DND-41 (cell line): ENCODE measurements at regions not wholly inside any gene's neighbourhood (a gene's known extent, or its start where the extent isn't known, plus 50 kb on each side); places are given as distances from the start of the nearest gene placed in this dataset.

Experiments used
- ATAC-seq: fragments of 200-7000 bp; cut with Tn5 transposase; 3 replicates; pipeline ENCODE4 v1.9.1; 2021; ENCODE audit warnings: low read depth; ENCODE audit not compliant: insufficient read depth
- DNase-seq: peaks from one replicate; pipeline ENCODE4 v3.0.0-alpha.2; 2020
- H2AFZ ChIP-seq: 2 replicates; pipeline ENCODE4 v1.6.0; 2012; ENCODE audit warnings: low read depth, low read length
- H3K27ac ChIP-seq: 2 replicates; pipeline ENCODE4 v1.5.1; 2012; ENCODE audit warnings: low read length, inconsistent platforms
- H3K27me3 ChIP-seq: fragments of 200-600 bp; sonication (generic); 2 replicates; pipeline ENCODE4 v1.6.0; 2012; ENCODE audit warnings: low read length, mild to moderate bottlenecking, inconsistent platforms; ENCODE audit not compliant: insufficient read depth, poor library complexity
- H3K36me3 ChIP-seq: 2 replicates; pipeline ENCODE4 v1.5.1; 2012; ENCODE audit warnings: low read length, inconsistent platforms; ENCODE audit not compliant: insufficient read depth
- H3K4me1 ChIP-seq: 2 replicates; pipeline ENCODE4 v1.5.1; 2012; ENCODE audit warnings: mild to moderate bottlenecking, low read length; ENCODE audit not compliant: insufficient read depth
- H3K4me2 ChIP-seq: 2 replicates; pipeline ENCODE4 v1.6.0; 2012; ENCODE audit warnings: mild to moderate bottlenecking, moderate library complexity, low read length, inconsistent platforms; ENCODE audit not compliant: insufficient read depth
- H3K4me3 ChIP-seq, 2 experiments: fragments of 200-600 bp in 1 of 2; shearing (Covaris generic) in 1 of 2; 2 replicates each; pipeline ENCODE4 v1.5.1; 2012 to 2016; ENCODE audit warnings: inconsistent platforms in 2 of 2, low read length in 2 of 2, mild to moderate bottlenecking in 2 of 2, low read depth in 1 of 2, moderate library complexity in 1 of 2
- H3K79me2 ChIP-seq: 2 replicates; pipeline ENCODE4 v1.6.0; 2012; ENCODE audit warnings: low read length, inconsistent platforms; ENCODE audit not compliant: insufficient read depth
- H3K9ac ChIP-seq: 2 replicates; pipeline ENCODE4 v1.6.0; 2012; ENCODE audit warnings: low read depth, mild to moderate bottlenecking, inconsistent platforms, low read length, moderate library complexity
- H3K9me3 ChIP-seq: 2 replicates; pipeline ENCODE4 v1.5.1; 2012; ENCODE audit warnings: low read length, moderate library complexity, mild to moderate bottlenecking, inconsistent platforms; ENCODE audit not compliant: insufficient read depth, severe bottlenecking
- H4K20me1 ChIP-seq: 2 replicates; pipeline ENCODE4 v1.6.0; 2012; ENCODE audit warnings: low read length; ENCODE audit not compliant: insufficient read depth
- EZH2 ChIP-seq: IDR thresholded peaks from 3 replicates; pipeline ENCODE4 v1.6.1; 2012; ENCODE audit warnings: borderline replicate concordance, low read depth, mild to moderate bottlenecking, moderate library complexity, low read length, inconsistent platforms; ENCODE audit not compliant: severe bottlenecking
- TF ChIP-seq, protein P1 (sequence below): IDR thresholded peaks from 2 replicates; pipeline ENCODE4 v1.5.1; 2012; ENCODE audit warnings: borderline replicate concordance, low read length, moderate library complexity, mild to moderate bottlenecking; ENCODE audit not compliant: poor library complexity, severe bottlenecking; ENCODE audit errors: extremely low read depth

- DNase-seq: no peak
- H3K27me3 ChIP-seq: no peaks in the 10 kb centered on the region
- no peak overlapping the region for H3K4me3 ChIP-seq
- no peak overlapping the region for H3K9ac ChIP-seq
- no peaks in the 10 kb centered on the region for H3K4me1 ChIP-seq
- no peak overlapping the region for H2AFZ ChIP-seq
- ATAC-seq: no peak
- TF ChIP-seq, protein P1, sequence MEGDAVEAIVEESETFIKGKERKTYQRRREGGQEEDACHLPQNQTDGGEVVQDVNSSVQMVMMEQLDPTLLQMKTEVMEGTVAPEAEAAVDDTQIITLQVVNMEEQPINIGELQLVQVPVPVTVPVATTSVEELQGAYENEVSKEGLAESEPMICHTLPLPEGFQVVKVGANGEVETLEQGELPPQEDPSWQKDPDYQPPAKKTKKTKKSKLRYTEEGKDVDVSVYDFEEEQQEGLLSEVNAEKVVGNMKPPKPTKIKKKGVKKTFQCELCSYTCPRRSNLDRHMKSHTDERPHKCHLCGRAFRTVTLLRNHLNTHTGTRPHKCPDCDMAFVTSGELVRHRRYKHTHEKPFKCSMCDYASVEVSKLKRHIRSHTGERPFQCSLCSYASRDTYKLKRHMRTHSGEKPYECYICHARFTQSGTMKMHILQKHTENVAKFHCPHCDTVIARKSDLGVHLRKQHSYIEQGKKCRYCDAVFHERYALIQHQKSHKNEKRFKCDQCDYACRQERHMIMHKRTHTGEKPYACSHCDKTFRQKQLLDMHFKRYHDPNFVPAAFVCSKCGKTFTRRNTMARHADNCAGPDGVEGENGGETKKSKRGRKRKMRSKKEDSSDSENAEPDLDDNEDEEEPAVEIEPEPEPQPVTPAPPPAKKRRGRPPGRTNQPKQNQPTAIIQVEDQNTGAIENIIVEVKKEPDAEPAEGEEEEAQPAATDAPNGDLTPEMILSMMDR: no peak
- no peak for TF ChIP-seq EZH2
- H3K36me3 ChIP-seq: no peaks in the 10 kb centered on the region
- no peak overlapping the region for H3K27ac ChIP-seq
- H3K4me2 ChIP-seq: no peak overlapping the region
- no peaks in the 10 kb centered on the region for H4K20me1 ChIP-seq
- H3K9me3 ChIP-seq: no peaks in the 10 kb centered on the region
- H3K79me2 ChIP-seq: no peaks in the 10 kb centered on the region
Observed at GRCh38 chr22:48711031-48711431, 1116.6 kb downstream of the BRD1 start.

DNA sequence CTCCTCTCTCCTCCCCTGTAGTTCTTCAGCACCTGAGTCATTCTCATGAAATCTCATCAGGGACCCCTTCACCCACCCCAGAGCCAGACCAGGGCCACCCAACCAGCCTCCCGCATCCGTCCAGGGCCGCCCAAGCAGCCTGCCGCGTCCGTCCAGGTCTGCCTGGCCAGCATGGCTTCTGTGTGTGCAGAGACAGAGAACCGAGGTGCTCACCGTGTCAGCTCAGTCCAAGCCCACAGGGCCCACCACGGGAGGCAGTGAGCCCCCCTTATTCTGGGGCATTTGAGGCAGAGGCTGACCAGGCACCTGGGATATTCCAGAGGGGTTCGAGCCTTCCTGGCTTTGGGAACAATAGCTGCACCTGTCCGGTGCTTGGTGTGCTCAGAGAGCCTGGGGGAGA is 1117.3 kb downstream of the BRD1 start:
- H3K4me3 ChIP-seq: no peak overlapping the region
- no peaks in the 10 kb centered on the region for H3K9me3 ChIP-seq
- H3K4me1 ChIP-seq: no peaks in the 10 kb centered on the region
- no peak overlapping the region for H3K4me2 ChIP-seq
- ATAC-seq (no peak), DNase-seq (no peak)
- no peaks in the 10 kb centered on the region for H3K27me3 ChIP-seq
- no peak overlapping the region for H3K9ac ChIP-seq
- H3K27ac ChIP-seq: no peak overlapping the region
- H2AFZ ChIP-seq: no peak overlapping the region
- TF ChIP-seq EZH2: no peak
- TF ChIP-seq, protein P1: no peak
- H4K20me1 ChIP-seq: no peaks in the 10 kb centered on the region
- H3K79me2 ChIP-seq: no peaks in the 10 kb centered on the region
- H3K36me3 ChIP-seq: no peaks in the 10 kb centered on the region

- H3K79me2 ChIP-seq: no peaks in the 10 kb centered on the region
- H3K27me3 ChIP-seq: no peaks in the 10 kb centered on the region
- H3K4me3 ChIP-seq: no peak overlapping the region
- no peak for TF ChIP-seq EZH2
- TF ChIP-seq, protein P1: no peak
- no peak overlapping the region for H3K4me2 ChIP-seq
- no peak overlapping the region for H3K27ac ChIP-seq
- no peak overlapping the region for H2AFZ ChIP-seq
- H3K4me1 ChIP-seq: no peaks in the 10 kb centered on the region
- no peak for DNase-seq
- ATAC-seq: no peak
- no peaks in the 10 kb centered on the region for H3K9me3 ChIP-seq
- H3K36me3 ChIP-seq: no peaks in the 10 kb centered on the region
- no peak overlapping the region for H3K9ac ChIP-seq
- H4K20me1 ChIP-seq: no peaks in the 10 kb centered on the region
Observed at GRCh38 chr22:48709976-48710375, 1117.7 kb downstream of the BRD1 start.

- H3K4me1 ChIP-seq: no peaks in the 10 kb centered on the region
- no peak overlapping the region for H3K27ac ChIP-seq
- ATAC-seq (no peak), DNase-seq (no peak)
- H3K79me2 ChIP-seq: no peaks in the 10 kb centered on the region
- no peaks in the 10 kb centered on the region for H3K27me3 ChIP-seq
- H4K20me1 ChIP-seq: no peaks in the 10 kb centered on the region
- no peaks in the 10 kb centered on the region for H3K9me3 ChIP-seq
- no peak overlapping the region for H2AFZ ChIP-seq
- no peak overlapping the region for H3K4me3 ChIP-seq
- TF ChIP-seq EZH2: no peak
- TF ChIP-seq, protein P1: no peak
- no peak overlapping the region for H3K4me2 ChIP-seq
- no peaks in the 10 kb centered on the region for H3K36me3 ChIP-seq
- no peak overlapping the region for H3K9ac ChIP-seq
Observed at GRCh38 chr22:48709453-48709852, 1118.2 kb downstream of the BRD1 start.
